LNCAP (cell line): ENCODE measurements at regions not wholly inside any gene's neighbourhood (a gene's known extent, or its start where the extent isn't known, plus 50 kb on each side); places are given as distances from the start of the nearest gene placed in this dataset.

Source experiments
- CTCF ChIP-seq: fragments of 450-650 bp; IDR thresholded peaks from 2 replicates; pipeline ENCODE4 v1.5.1; 2017; ENCODE audit warnings: mild to moderate bottlenecking

GRCh38 chr17:13182854-13183253 lies 165.0 kb upstream of the ELAC2 start:
- no peak for TF ChIP-seq CTCF

- no peak for TF ChIP-seq CTCF
Observed at GRCh38 chr17:13182450-13182849, 164.6 kb upstream of the ELAC2 start.

- TF ChIP-seq CTCF: no peak
Observed at GRCh38 chr17:13181683-13182082, 163.9 kb upstream of the ELAC2 start.

GRCh38 chr17:13176436-13176835 lies 158.6 kb upstream of the ELAC2 start:
- no peak for TF ChIP-seq CTCF

GRCh38 chr17:13171790-13172189 lies 154.0 kb upstream of the ELAC2 start:
- TF ChIP-seq CTCF: no peak

- no peak for TF ChIP-seq CTCF
Observed at GRCh38 chr17:13162361-13162760, 144.5 kb upstream of the ELAC2 start.

- TF ChIP-seq CTCF: no peak
Observed at GRCh38 chr17:13160790-13161189, 143.0 kb upstream of the ELAC2 start.

- TF ChIP-seq CTCF: no peak
Observed at GRCh38 chr17:13160296-13160695, 142.5 kb upstream of the ELAC2 start.
